ENCODE measurements at regions not wholly inside any gene's neighbourhood (a gene's known extent, or its start where the extent isn't known, plus 50 kb on each side); places are given as distances from the start of the nearest gene placed in this dataset.

DNA sequence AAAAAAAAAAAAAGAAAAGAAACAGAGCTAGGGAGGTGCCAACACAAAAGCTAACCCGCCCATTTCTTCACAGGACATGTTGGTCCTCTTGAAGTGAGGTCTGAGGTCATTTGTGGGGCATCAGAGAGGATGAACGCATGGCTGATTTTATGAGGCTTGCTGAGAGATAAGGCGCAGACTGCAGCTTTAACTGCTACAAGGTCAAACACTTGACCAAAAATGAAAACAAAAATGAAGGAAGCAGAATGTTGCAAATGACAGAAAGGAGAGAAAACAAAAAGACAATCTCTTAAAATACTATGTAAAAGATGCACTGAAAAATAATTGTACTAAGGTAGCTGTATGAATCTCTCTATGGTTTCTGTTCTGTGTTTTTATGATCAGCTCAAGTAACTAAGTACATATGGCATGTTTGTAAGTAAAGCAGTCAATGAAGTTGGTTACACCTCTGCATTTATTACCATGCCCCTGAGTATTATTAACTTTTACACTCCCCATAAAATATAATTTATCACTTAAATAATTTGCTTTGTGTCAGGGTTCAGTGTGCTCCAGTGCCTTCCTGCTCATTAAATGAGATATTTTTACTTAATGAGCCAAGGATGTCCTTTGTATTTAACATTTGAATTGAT is 249.1 kb upstream of the NR5A2 start:
- H3K4me3 ChIP-seq (ENCODE audit: insufficient read depth, low read length, poor library complexity, severe bottlenecking): no peak overlapping the region
- no peaks in the 10 kb centered on the region for H4K20me1 ChIP-seq (ENCODE audit: low read depth, low read length)
- H3K27me3 ChIP-seq (ENCODE audit: low read length): no peaks in the 10 kb centered on the region
- no peaks in the 10 kb centered on the region for H3K36me3 ChIP-seq (ENCODE audit: low read length)
- no peak overlapping the region for H2AFZ ChIP-seq (ENCODE audit: low read depth, low read length, severe bottlenecking)
- no peak overlapping the region for H3K4me2 ChIP-seq (ENCODE audit: low read depth, low read length, poor library complexity, severe bottlenecking)
- no peaks in the 10 kb centered on the region for H3K9me2 ChIP-seq (replicated peaks; ENCODE audit: insufficient read depth, low read length)
- TF ChIP-seq, protein P1, sequence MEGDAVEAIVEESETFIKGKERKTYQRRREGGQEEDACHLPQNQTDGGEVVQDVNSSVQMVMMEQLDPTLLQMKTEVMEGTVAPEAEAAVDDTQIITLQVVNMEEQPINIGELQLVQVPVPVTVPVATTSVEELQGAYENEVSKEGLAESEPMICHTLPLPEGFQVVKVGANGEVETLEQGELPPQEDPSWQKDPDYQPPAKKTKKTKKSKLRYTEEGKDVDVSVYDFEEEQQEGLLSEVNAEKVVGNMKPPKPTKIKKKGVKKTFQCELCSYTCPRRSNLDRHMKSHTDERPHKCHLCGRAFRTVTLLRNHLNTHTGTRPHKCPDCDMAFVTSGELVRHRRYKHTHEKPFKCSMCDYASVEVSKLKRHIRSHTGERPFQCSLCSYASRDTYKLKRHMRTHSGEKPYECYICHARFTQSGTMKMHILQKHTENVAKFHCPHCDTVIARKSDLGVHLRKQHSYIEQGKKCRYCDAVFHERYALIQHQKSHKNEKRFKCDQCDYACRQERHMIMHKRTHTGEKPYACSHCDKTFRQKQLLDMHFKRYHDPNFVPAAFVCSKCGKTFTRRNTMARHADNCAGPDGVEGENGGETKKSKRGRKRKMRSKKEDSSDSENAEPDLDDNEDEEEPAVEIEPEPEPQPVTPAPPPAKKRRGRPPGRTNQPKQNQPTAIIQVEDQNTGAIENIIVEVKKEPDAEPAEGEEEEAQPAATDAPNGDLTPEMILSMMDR (IDR thresholded peaks at IDR 0.05; ENCODE audit: insufficient read depth, low read length, poor library complexity, severe bottlenecking): no peak
- no peak for TF ChIP-seq EZH2phosphoT487 (conservative IDR thresholded peaks at IDR 0.05; ENCODE audit: low read length)
- no peak overlapping the region for H3K9ac ChIP-seq (ENCODE audit: low read length)
- H3K27ac ChIP-seq (ENCODE audit: low read depth, low read length): no peak overlapping the region
- H3K9me3 ChIP-seq (ENCODE audit: insufficient read depth, low read length): no peaks in the 10 kb centered on the region
- H3K79me2 ChIP-seq (ENCODE audit: insufficient read depth, low read length): no peaks in the 10 kb centered on the region
- no peaks in the 10 kb centered on the region for H3F3A ChIP-seq (ENCODE audit: insufficient read depth)

DNA sequence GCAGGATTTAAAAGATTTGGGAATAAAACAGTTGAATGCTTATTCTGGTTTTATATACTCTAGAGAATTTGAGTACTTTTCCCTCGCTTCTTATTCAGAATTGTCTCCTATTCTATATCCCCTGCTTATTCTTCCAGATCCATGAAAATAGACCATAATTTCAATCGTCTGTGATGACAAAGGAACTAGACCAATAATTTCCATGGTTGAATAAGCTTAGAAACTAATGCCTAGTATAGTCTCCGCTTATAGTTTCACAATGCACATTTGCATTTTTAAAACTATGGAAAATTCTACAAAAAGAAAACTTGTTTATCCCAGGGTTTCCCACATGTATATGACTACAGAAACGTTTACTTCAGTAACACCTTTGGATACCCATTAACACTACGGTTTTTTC is 247.4 kb upstream of the NR5A2 start:
- Histone ChIP-seq H3K27ac (ENCODE audit: low read depth, low read length) (no peak overlapping the region), H3K9ac (ENCODE audit: low read length) (no peak overlapping the region), H3K36me3 (ENCODE audit: low read length) (no peaks in the 10 kb centered on the region), H2AFZ (ENCODE audit: low read depth, low read length, severe bottlenecking) (no peak overlapping the region), H4K20me1 (ENCODE audit: low read depth, low read length) (no peaks in the 10 kb centered on the region), H3K4me2 (ENCODE audit: low read depth, low read length, poor library complexity, severe bottlenecking) (no peak overlapping the region), H3K27me3 (ENCODE audit: low read length) (no peaks in the 10 kb centered on the region), H3F3A (ENCODE audit: insufficient read depth) (no peaks in the 10 kb centered on the region), H3K9me3 (ENCODE audit: insufficient read depth, low read length) (no peaks in the 10 kb centered on the region), H3K79me2 (ENCODE audit: insufficient read depth, low read length) (no peaks in the 10 kb centered on the region), H3K9me2 (replicated peaks; ENCODE audit: insufficient read depth, low read length) (no peaks in the 10 kb centered on the region), H3K4me3 (ENCODE audit: insufficient read depth, low read length, poor library complexity, severe bottlenecking) (no peak overlapping the region)
- TF ChIP-seq EZH2phosphoT487 (conservative IDR thresholded peaks at IDR 0.05; ENCODE audit: low read length): no peak

DNA sequence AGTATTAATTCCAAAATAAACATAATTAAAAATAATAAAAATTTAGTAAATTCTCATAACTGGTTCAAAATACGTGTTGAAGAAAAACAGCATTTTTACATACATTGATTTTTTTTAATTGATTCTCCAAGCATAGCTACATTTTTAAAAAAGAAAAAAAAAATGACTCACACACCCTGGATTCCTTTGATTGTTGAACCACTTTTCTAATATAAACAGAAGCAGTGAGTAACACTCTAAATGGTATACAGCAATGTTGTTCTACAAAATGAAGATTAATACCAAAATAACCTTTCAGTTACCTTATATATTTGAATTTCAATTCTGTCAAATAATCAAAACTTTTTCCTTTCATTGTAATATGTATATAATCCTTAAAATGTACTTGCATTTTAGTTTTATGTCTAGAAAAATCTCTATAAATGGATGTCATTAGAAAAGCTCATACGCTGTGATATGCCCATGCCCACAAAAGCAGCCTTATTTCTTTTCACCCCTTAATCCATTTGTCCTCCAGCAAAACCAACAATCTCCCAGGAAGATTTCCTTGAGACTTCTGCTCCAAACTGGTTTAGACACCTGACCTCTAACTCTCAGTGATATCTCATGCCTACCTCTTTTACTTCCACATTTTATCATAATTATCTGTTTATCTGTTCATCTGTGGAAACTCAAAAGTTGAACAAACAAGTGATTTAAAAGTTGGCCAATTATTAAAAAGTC is 246.4 kb upstream of the NR5A2 start:
- H3K9me2 ChIP-seq (replicated peaks; ENCODE audit: insufficient read depth, low read length): no peaks in the 10 kb centered on the region
- H3K79me2 ChIP-seq (ENCODE audit: insufficient read depth, low read length): no peaks in the 10 kb centered on the region
- no peaks in the 10 kb centered on the region for H3K9me3 ChIP-seq (ENCODE audit: insufficient read depth, low read length)
- H2AFZ ChIP-seq (ENCODE audit: low read depth, low read length, severe bottlenecking): no peak overlapping the region
- no peaks in the 10 kb centered on the region for H3K27me3 ChIP-seq (ENCODE audit: low read length)
- no peak overlapping the region for H3K9ac ChIP-seq (ENCODE audit: low read length)
- H3K4me2 ChIP-seq (ENCODE audit: low read depth, low read length, poor library complexity, severe bottlenecking): no peak overlapping the region
- no peaks in the 10 kb centered on the region for H3F3A ChIP-seq (ENCODE audit: insufficient read depth)
- H3K4me3 ChIP-seq (ENCODE audit: insufficient read depth, low read length, poor library complexity, severe bottlenecking): no peak overlapping the region
- no peaks in the 10 kb centered on the region for H4K20me1 ChIP-seq (ENCODE audit: low read depth, low read length)
- no peak overlapping the region for H3K27ac ChIP-seq (ENCODE audit: low read depth, low read length)
- H3K36me3 ChIP-seq (ENCODE audit: low read length): no peaks in the 10 kb centered on the region
- TF ChIP-seq EZH2phosphoT487 (conservative IDR thresholded peaks at IDR 0.05; ENCODE audit: low read length): no peak
- TF ChIP-seq, protein P1 (IDR thresholded peaks at IDR 0.05; ENCODE audit: insufficient read depth, low read length, poor library complexity, severe bottlenecking): no peak
